ENCODE measurements at regions not wholly inside any gene's neighbourhood (a gene's known extent, or its start where the extent isn't known, plus 50 kb on each side); places are given as distances from the start of the nearest gene placed in this dataset.

GRCh38 chr1:29749024-29749945, 513.0 kb downstream of the PTPRU start:
- no peak overlapping the region for H3K9ac ChIP-seq (ENCODE audit: control insufficient read depth, insufficient read depth, low read length)
- ATAC-seq: no peak
- no peaks in the 10 kb centered on the region for H3K4me1 ChIP-seq (ENCODE audit: control insufficient read depth, insufficient read depth, low read length)
- H4K20me1 ChIP-seq (ENCODE audit: control insufficient read depth, insufficient read depth): no peaks in the 10 kb centered on the region
- WGBS (ENCODE audit: insufficient coverage, insufficient replicate concordance, low lambda C conversion rate, missing lambda C conversion rate): 25% methylated on average over 6 of the region's 6 CpGs
- H3K36me3 ChIP-seq (ENCODE audit: control insufficient read depth in 2 of 2, insufficient read depth in 2 of 2, low read length in 1 of 2): no peaks in the 10 kb centered on the region
- BruUV-seq (replicated peaks): no TSS peak
- H3K27ac ChIP-seq (ENCODE audit: control insufficient read depth, insufficient read depth): no peak overlapping the region
- POLR2A ChIA-PET: no interaction called here
- CTCF ChIA-PET: interaction anchor here (1.3 kb wide), 1 partner anchor 44 kb away, joined by 3 read pairs; no protein-coding TSS in a partner anchor
- no peak for DNase-seq (ENCODE audit: low read depth, low spot score)
- H3K4me2 ChIP-seq (ENCODE audit: control insufficient read depth, insufficient read depth): no peak overlapping the region
- in situ Hi-C loops (cut with MboI): no loop called here
- TF ChIP-seq, protein P1, sequence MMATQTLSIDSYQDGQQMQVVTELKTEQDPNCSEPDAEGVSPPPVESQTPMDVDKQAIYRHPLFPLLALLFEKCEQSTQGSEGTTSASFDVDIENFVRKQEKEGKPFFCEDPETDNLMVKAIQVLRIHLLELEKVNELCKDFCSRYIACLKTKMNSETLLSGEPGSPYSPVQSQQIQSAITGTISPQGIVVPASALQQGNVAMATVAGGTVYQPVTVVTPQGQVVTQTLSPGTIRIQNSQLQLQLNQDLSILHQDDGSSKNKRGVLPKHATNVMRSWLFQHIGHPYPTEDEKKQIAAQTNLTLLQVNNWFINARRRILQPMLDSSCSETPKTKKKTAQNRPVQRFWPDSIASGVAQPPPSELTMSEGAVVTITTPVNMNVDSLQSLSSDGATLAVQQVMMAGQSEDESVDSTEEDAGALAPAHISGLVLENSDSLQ (IDR thresholded peaks at IDR 0.05): no peak
- no peak for TF ChIP-seq ZNF384 (IDR thresholded peaks at IDR 0.05; ENCODE audit: borderline replicate concordance, low read depth, low read length)
- no peak for TF ChIP-seq CBX5 (IDR thresholded peaks at IDR 0.05; ENCODE audit: low read depth)
- no peak for TF ChIP-seq CBFB (IDR thresholded peaks at IDR 0.05; ENCODE audit: low read depth)
- no peak for TF ChIP-seq RB1 (IDR thresholded peaks at IDR 0.05; ENCODE audit: borderline replicate concordance)
- TF ChIP-seq, protein P2, sequence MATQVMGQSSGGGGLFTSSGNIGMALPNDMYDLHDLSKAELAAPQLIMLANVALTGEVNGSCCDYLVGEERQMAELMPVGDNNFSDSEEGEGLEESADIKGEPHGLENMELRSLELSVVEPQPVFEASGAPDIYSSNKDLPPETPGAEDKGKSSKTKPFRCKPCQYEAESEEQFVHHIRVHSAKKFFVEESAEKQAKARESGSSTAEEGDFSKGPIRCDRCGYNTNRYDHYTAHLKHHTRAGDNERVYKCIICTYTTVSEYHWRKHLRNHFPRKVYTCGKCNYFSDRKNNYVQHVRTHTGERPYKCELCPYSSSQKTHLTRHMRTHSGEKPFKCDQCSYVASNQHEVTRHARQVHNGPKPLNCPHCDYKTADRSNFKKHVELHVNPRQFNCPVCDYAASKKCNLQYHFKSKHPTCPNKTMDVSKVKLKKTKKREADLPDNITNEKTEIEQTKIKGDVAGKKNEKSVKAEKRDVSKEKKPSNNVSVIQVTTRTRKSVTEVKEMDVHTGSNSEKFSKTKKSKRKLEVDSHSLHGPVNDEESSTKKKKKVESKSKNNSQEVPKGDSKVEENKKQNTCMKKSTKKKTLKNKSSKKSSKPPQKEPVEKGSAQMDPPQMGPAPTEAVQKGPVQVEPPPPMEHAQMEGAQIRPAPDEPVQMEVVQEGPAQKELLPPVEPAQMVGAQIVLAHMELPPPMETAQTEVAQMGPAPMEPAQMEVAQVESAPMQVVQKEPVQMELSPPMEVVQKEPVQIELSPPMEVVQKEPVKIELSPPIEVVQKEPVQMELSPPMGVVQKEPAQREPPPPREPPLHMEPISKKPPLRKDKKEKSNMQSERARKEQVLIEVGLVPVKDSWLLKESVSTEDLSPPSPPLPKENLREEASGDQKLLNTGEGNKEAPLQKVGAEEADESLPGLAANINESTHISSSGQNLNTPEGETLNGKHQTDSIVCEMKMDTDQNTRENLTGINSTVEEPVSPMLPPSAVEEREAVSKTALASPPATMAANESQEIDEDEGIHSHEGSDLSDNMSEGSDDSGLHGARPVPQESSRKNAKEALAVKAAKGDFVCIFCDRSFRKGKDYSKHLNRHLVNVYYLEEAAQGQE (IDR thresholded peaks at IDR 0.05; ENCODE audit: low read depth, low read length): no peak
- no peak for FAIRE-seq
- H3K4me3 ChIP-seq: no peak overlapping the region
- intact Hi-C loops (cut with micrococcal nuclease; ENCODE audit: unreplicated experiment): no loop called here
- H3K27me3 ChIP-seq (replicated peaks in 1 of 2; ENCODE audit: control insufficient read depth in 2 of 2, insufficient read depth in 2 of 2, low read length in 1 of 2): no peaks in the 10 kb centered on the region; a peak in 2 of 4 replicates
- no peaks in the 10 kb centered on the region for H3K79me2 ChIP-seq (ENCODE audit: control insufficient read depth, insufficient read depth, low read length)
- no peaks in the 10 kb centered on the region for H3K9me3 ChIP-seq (replicated peaks; ENCODE audit: control insufficient read depth, insufficient read depth, low read length)
- no peak overlapping the region for H2AFZ ChIP-seq (ENCODE audit: control insufficient read depth, low read depth, low read length)
- SMC1A ChIA-PET (ENCODE audit: uncharacterized antibody, unreplicated experiment): no interaction called here
- RAD21 ChIA-PET (ENCODE audit: unreplicated experiment): no interaction called here
